ENCODE measurements at regions not wholly inside any gene's neighbourhood (a gene's known extent, or its start where the extent isn't known, plus 50 kb on each side); places are given as distances from the start of the nearest gene placed in this dataset.

DNA sequence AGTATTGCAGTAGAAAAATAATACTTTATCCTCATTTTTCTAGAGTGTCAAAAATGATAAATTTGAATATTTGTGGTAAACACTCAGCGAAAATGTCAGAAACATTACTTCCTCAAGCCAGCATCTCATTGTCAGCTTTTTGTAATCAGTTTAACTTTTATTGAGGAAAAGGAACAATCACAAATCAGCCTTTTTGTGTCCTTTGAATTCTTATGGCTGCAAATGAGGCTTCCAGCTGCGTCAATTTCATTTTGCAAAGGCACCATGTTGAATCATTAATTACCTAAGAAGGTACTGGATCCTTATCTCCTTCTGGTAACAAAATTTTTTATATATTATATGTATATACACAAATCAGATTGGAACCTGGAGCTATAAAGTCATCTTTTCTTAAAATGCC, 442.6 kb upstream of the CPEB2 start:
- FAIRE-seq = no peak

More for the DNA sequence above, 442.6 kb upstream of the CPEB2 start:
- Histone ChIP-seq H3K4ac (replicated peaks; ENCODE audit: insufficient read length, low read depth, low read length) (no peak overlapping the region), H3K4me1 (replicated peaks in 1 of 4; ENCODE audit: control insufficient read depth in 3 of 4, insufficient read depth in 4 of 4, low read length in 3 of 4) (no peaks in the 10 kb centered on the region), H3K23me2 (ENCODE audit: low read depth, low read length) (no peaks in the 10 kb centered on the region), H4K91ac (replicated peaks; ENCODE audit: insufficient read length, low read length) (no peak overlapping the region), H2AFZ (ENCODE audit: low read length) (no peak overlapping the region), H2BK15ac (ENCODE audit: low read length) (no peak overlapping the region), H3K4me2 (ENCODE audit: insufficient read depth in 1 of 2, low read depth in 2 of 2, low read length in 2 of 2) (no peak overlapping the region), H3K9me3 (ENCODE audit: insufficient read depth in 2 of 2, low read depth in 1 of 2, low read length in 1 of 2) (no peaks in the 10 kb centered on the region), H3K36me3 (ENCODE audit: control insufficient read depth in 2 of 4, insufficient read depth in 4 of 4, low read length in 3 of 4) (no peaks in the 10 kb centered on the region), H3K4me3 (ENCODE audit: extremely low read depth in 1 of 4, insufficient read depth in 2 of 4, low read depth in 3 of 4, low read length in 4 of 4) (no peak overlapping the region), H3K23ac (ENCODE audit: insufficient read length) (no peak overlapping the region), H2BK5ac (ENCODE audit: low read depth, low read length) (no peak overlapping the region), H3K79me1 (ENCODE audit: low read depth, low read length) (no peaks in the 10 kb centered on the region), H3K79me2 (ENCODE audit: control insufficient read depth in 1 of 2, insufficient read depth in 2 of 2, low read length in 2 of 2) (no peaks in the 10 kb centered on the region), H4K5ac (ENCODE audit: insufficient read length, low read depth, low read length) (no peak overlapping the region), H2BK120ac (replicated peaks; ENCODE audit: low read depth, low read length) (no peak overlapping the region), H4K20me1 (replicated peaks in 1 of 2; ENCODE audit: control insufficient read depth in 1 of 2, insufficient read depth in 2 of 2, low read length in 2 of 2) (no peaks in the 10 kb centered on the region), H3K14ac (ENCODE audit: insufficient read length) (no peak overlapping the region), H2BK20ac (ENCODE audit: low read length) (no peak overlapping the region), H3K27me3 (replicated peaks in 1 of 4; ENCODE audit: control insufficient read depth in 3 of 4, extremely low read depth in 1 of 4, insufficient read depth in 3 of 4, low read length in 3 of 4) (no peaks in the 10 kb centered on the region), H2BK12ac (ENCODE audit: low read depth, low read length) (no peak overlapping the region), H3K18ac (ENCODE audit: extremely low read depth, low read length) (no peak overlapping the region), H3K9ac (replicated peaks in 1 of 4; ENCODE audit: extremely low read depth in 1 of 4, low read depth in 3 of 4, low read length in 3 of 4) (no peak overlapping the region), H3K27ac (ENCODE audit: low read depth, low read length) (no peak overlapping the region), H4K8ac (ENCODE audit: extremely low read depth, insufficient read depth, low read length) (no peak overlapping the region), H3K56ac (replicated peaks; ENCODE audit: insufficient read length, low read depth, low read length) (no peak overlapping the region), H2AK5ac (ENCODE audit: low read depth, low read length) (no peak overlapping the region)
- POLR2A ChIA-PET (ENCODE audit: partially characterized antibody) = no interaction called here
- WGBS, 2 experiments (ENCODE audit: extremely low coverage in 1 of 2, insufficient coverage in 1 of 2, insufficient read length in 1 of 2, insufficient replicate concordance in 2 of 2, low coverage in 1 of 2, low lambda C conversion rate in 2 of 2, missing lambda C conversion rate in 1 of 2) = 86% methylated on average over 2 of the region's 2 CpGs; no CpG with 5 or more reads in 1 of the 2 experiments
- CTCF ChIA-PET (ENCODE audit: partially characterized antibody) = no interaction called here
- no peak for DNase-seq (ENCODE audit: low read depth in 1 of 2, low spot score in 2 of 2)
- TF ChIP-seq SIRT6 (IDR thresholded peaks at IDR 0.05; ENCODE audit: low read length) = no peak
- TF ChIP-seq POU5F1 (IDR thresholded peaks at IDR 0.05; ENCODE audit: low read depth, low read length) = no peak
- TF ChIP-seq RAD21 (IDR thresholded peaks at IDR 0.05 in 1 of 2, conservative IDR thresholded peaks at IDR 0.05 in 1 of 2; ENCODE audit: low read depth in 2 of 2, low read length in 2 of 2) = no peak
- TF ChIP-seq MAX (IDR thresholded peaks at IDR 0.05) = no peak
- no peak for TF ChIP-seq TCF12 (IDR thresholded peaks at IDR 0.05; ENCODE audit: low read depth, low read length)
- no peak for TF ChIP-seq KDM4A (IDR thresholded peaks at IDR 0.05; ENCODE audit: low read depth, low read length, severe bottlenecking)
- TF ChIP-seq SP2 (IDR thresholded peaks at IDR 0.05; ENCODE audit: low read length) = no peak
- no peak for TF ChIP-seq JUN (IDR thresholded peaks at IDR 0.05; ENCODE audit: low read depth, low read length)
- TF ChIP-seq YY1 (IDR thresholded peaks at IDR 0.05; ENCODE audit: low read depth, low read length) = no peak

Measured in H1 (cell line).